A172 (cell line): ENCODE measurements at regions not wholly inside any gene's neighbourhood (a gene's known extent, or its start where the extent isn't known, plus 50 kb on each side); places are given as distances from the start of the nearest gene placed in this dataset.

Experiments used
- DNase-seq: peaks from one replicate; pipeline ENCODE4 v3.0.0-alpha.2; 2015; ENCODE audit warnings: low spot score

DNA sequence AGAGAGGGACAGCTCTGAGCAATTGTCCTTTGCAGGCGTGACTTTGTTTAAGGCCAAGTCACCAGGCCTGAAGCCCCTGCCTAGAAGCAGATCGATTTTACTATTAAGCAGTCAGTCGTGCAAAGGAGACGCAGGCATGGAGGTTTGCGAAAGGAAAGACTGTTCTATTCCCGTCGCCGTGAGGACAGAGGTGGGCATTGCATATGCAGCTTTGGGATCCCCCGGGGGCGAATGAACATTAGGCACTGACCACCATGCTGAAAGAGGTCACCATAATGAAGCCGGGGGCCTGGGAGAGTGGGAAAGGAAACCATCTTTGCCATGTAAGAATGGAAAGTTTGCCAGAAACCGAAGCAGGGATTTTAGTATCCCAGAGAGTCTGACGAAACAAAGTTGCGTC lies 231.6 kb downstream of the BCL11A start:
- no peak for DNase-seq

DNA sequence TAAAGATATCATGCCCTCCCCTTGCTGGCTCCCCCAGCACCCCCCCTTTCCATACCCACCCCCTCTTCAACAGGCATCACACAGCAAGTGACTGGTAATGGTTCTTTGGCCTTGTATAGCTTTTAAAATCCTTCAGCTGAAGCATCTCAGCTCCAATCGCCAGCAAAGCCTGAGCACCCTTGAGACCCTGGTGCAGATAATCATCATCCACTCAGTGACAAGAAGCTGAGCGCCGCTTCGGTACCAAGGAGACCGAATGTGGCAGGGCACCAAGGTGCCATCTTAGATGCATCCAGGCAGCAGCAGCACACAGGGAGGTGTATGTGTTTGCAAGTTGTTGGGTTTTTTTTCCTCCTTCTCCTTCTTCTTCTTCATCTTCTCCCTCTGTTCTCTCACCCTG lies 232.7 kb downstream of the BCL11A start:
- DNase-seq = no peak

DNA sequence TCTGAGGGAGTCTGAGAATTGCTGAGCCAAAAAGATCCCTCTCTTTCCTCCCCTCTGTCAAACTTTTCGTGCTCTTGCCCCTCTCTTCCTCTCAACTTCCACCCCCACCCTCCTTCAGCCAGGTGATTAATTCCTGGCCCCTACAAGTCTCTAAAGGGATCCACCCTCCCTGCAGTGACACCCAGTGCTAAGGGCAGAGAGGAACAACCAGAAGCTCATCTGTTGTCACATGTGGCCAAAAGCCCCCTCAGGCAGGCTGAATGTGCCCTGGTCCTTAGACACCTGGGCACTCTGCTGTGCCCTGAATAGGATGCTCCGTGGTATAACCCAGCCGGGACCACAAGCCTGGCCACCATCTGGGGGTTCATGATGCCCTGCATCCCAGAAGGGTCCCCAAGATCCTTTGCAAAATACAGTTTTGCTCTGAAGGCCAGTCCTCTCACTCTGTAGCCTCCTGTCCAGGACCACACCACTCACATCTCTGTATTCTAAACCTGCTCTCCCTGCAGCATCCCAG lies 234.4 kb downstream of the BCL11A start:
- no peak for DNase-seq

DNA sequence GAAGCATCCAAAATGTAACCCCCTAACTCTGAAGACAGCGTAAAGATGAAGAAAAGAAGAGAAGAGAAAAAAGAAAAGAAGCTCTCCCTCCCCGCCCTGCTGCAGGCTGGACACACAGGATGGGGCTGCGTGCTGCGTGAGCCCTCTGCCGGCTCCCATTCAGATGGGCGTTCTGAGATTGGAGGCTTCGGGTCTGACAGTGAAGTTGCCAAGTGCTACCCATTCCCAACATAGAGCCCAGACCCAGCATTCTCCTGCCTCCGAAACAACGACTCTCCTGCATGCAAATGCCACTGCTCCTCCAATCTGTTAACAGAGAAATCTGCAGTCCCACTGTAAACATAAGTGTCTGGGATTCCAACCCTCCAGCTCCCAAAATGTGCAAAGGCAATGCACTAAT lies 234.9 kb downstream of the BCL11A start:
- no peak for DNase-seq

DNA sequence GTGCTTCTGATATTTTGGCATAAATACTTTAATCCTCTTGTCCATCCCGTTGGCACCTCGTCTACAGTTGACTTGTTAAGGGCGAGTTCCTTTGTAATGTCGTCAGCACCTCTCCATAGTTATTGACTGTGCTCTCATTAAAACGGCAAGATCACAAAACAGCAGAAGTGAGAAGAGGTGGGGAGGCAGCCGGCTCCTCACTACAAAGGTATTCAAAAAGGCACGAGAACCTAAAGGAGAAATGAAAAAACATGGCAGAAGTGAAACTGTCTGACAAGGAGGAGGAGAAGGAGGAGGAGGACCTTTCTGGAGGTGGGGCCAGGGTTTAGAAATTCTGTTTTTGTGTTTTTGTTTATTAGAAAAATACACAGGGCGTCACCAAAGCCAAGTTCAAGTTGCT lies 235.6 kb downstream of the BCL11A start:
- DNase-seq = no peak

DNA sequence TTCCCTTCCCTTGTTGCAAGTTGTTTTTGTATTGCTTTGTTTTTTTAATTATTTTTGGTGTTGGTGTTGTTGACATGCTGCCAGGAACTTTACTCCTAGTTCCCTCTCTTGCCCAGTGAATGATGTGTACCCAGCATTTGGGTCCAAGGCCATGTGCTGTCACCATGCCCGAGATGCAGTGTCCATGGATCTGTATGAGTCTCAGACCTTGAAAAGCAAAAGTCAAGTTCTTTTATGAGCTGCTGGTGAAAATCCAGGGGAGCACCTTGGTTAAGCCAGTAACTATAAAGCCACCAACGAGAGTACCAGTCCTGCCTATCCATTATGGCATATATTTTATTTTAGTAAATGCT lies 236.4 kb downstream of the BCL11A start:
- DNase-seq = no peak

DNA sequence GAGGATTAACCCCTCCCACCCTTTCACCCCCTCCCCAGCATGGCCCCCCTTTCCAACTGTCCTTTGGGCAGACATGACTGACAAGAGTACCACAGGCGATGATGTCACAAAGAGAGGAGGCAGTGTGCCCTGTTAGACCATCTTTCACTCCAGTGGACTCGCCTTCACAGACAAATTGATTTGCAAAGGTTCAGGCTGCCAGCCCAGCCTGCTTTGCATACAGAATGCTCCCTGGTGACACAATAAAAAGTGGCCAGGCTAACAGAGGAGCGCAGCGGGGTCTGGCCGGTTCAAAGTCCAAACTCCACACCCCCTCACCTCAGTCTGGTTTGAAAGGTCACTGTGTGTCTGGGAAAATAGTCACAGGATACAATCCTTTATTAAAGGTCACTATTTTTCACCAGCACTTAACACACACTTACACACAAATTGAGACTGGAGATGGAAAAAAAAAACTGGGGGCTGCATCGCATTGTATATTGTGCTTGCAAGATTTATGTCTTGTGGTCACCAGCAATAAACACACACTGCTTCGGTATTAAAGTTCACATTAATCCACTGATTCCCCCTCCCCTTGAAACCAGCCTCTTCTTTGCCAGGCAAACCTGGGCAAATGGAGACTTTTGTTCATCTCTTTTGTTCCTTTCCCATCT lies 236.9 kb downstream of the BCL11A start:
- no peak for DNase-seq

DNA sequence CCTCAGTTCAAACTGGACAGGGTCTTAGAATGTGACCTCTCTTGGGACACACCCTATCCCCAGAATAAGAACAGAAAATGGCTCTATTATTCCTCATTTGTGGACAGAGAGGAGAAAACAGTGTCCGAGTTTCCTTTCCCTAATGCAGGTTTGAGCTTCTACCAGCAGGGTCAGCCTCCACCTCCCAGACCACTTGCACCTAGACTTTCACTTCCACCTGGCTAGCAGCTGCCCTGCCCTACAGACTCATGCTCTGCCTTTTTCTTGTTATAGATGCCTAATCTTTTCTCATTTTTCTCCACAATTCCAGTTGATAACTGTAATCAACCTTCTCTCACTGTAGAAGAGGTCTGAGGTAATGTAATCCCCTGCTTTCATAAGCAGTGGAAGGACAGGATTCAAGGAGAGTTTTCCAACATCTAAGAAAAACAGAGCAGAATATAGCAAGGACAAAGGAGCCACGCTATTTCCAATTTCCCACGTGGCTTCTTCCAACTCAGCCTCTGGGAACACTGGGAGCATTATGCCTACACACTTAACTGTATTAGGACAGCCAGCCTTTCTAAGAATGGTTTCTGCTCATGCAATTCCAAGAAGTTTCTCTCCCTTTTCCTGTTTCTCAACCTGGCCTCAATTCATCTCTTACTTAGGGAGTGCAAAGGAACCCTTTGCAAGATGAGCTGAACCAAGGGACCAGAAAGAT lies 239.8 kb downstream of the BCL11A start:
- no peak for DNase-seq

DNA sequence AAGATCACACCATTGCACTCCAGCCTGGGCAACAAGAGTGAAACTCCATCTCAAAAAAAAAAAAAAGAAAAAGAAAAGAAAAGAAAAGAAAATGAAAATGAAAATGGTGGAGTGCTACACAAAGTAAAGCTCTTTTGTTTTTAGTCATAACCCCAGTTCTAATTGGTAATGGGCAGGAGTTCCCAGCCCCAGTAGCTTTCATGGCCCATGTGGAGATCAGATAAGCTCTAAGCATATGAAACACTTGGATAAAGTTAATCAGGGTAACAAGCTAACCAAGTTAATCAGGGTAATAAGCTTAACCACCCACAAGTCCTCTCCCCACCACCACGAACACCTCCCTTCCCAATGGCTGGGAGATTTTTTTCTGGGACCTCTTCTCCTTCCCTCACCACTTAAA lies 240.8 kb downstream of the BCL11A start:
- DNase-seq = no peak

DNA sequence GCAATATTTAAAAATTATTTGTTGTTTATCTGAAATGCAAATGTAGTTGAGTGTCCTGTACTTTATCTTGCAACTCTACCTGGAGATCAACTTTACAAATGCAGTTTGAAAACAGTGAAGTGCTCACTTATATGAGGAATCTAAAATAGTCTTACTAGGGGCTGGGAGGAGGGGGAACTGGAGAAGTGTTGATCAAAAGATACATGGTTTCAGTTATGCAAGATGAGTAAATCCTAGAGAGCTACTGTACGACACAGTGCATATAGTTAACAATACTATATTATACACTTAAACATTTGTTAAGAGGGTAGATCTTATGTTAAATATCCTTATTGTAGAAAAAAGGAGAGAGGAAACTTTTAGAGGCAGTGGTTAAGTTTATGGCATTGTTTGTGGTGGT lies 241.9 kb downstream of the BCL11A start:
- no peak for DNase-seq

DNA sequence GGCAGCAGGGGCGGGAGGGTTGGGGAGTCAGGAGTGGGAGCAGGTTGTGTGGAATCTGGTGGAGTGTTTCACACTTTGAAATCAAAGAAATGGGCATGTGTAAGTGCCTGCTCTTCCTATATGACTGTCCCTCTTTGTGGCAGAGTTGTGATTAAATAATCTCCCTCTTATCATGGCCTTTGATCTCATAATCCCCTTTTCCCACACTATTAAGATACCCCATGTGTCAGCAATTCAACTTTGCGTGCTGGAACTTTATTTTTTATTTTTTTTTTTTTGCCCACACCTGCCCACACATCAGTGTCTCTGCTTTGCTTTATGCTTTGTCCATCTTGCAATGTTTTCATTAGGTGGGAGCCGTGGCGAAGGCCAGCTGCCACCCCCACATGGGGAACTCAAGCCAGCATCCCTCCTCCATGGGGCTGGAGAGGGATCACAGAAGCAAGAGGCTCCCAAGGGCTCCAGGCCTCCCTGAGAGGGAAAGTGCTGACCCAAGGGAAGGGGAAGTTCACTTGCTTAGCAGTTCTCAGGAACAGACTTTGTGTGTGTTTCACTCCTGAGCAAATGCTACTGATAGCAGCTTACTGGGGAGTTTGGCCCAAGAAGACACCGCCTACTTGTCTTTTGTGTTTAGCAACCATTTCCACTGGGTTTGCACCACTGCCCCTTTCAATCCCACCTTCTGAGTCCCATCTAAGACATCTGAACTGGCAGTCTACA lies 243.4 kb downstream of the BCL11A start:
- no peak for DNase-seq

DNA sequence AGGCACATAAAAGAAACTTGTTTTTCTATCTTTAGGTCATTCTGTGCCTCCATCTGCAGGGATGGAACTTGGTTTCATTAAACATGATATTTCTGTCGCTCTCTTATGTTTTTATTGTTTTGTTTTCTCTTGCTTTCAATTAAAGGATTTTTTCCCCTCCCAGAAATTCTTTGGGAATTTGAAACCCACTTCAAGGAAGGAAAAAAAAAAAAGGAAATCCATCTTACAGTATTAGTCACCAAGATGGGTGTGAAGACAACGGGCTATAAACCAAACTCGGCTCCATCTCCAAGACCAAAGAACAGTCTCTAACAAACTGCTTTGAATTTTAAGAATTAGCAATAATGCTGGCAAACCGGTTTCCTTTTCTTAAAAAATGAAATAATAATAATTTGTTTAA lies 244.1 kb downstream of the BCL11A start:
- DNase-seq = no peak

DNA sequence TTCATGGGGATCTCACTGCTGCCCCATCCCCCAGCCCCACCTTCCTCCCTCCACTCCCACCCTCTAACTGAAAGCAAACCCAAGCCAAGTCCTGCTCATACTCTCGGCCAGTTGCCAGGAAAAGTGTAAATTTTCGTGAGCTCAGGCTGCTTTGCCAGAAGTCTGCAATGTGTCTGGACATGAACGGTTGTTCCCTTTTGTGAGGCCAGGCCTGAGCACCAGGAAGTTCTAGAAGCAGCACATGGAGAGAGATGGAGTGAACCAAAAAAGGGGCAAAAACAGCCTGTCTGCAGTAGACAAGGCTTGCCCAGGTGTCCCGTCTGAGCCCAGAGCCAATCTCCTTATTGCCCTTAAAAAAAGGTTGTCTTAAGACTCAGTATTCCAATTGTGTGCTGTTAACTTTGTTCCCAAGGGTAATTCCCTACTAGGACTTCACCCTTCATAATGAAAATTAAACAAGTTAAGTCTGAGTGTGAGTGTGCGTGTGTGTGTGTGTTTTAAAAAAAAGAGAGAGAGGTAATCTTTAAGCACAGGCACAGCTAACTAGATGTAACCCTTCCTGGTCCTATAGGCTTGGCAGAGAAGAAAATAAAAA lies 247.1 kb downstream of the BCL11A start:
- no peak for DNase-seq

DNA sequence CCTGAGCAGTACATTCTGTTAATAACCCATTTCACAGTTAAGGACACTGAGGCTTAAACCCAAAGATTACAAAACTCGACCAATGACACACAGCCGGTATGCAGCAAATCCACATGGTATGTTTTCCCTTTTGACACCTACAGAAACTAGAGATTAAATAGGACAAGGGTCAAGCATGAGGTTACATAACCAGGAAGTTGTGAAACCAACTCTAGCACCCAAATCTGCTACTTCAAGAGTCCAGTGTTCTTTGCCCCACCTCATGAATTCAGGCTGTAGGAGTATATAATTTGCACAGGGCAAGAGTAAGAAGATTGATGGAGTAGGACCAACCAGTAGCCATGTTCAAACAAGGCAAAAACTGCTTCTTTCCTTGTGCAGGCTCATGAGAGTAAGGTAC lies 249.8 kb downstream of the BCL11A start:
- no peak for DNase-seq

DNA sequence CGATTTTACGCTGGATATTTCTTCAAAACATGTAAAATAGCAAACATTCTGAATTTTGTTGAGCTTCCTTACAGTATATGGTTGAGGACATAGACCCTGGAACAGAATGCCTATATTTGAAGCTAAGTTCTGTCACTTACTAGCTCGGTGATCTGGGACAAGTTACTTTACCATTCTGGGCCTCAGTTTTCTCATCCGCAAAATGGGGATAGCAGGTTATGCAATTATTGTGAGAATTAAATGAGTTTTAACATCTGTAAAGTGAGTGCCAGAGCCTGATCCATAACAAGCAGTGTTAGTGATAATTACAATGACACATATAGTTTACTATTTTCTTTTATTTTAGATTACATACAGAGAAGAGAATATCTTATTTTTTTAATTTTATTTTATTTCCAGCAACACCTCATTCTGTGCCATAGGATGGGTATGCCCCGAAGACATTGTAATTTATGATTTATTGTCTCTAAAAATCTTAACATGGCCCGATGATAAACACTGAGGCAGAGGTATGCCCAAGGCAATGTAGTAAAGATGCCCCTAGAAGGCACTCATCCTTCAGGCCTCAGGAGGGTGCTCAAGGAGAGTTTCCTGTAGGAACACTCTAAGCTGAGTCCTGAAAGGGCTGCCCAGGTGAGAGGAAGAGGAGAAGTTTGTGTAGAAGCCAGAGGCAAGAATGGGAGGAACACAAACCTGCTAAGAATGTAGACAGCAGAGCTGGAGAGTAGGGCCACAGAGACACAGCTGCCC lies 250.9 kb downstream of the BCL11A start:
- no peak for DNase-seq

DNA sequence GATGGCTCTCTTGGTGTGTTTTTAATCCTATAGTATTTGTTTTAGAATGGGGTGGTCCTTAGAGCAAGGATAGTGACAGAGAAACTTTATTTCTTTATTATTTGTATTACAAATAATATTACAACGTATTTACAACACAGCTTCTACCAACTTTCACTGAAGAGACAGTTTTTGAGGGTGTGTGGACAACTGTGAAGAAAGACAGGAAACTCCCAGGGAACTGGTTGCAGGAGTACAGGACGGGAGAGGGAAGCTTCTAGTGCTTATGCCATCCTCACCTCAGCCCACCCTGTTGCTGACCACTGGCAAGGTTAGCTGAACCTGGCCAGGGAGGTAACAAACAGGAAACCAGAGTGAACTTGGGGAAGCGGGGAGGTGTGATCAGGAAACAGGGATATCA lies 251.7 kb downstream of the BCL11A start:
- DNase-seq = no peak

DNA sequence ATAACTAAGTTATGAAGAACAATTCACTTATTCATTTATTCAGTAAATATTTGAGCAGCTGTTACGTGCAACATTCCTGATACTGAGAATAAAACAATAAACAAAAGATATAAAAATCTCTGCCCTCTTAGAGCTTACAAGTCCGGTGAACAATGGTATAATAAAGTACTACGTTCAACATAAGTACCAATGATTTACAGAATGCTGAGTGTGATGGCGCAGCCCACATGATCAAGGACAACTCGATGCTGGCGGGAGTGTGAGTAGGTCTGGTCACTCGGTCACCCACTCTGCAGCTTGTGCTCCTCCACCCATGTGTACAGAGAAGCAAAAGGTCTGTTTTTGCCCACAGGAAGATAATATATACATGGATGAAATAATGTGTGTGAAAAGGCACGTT lies 254.3 kb downstream of the BCL11A start:
- DNase-seq = no peak

DNA sequence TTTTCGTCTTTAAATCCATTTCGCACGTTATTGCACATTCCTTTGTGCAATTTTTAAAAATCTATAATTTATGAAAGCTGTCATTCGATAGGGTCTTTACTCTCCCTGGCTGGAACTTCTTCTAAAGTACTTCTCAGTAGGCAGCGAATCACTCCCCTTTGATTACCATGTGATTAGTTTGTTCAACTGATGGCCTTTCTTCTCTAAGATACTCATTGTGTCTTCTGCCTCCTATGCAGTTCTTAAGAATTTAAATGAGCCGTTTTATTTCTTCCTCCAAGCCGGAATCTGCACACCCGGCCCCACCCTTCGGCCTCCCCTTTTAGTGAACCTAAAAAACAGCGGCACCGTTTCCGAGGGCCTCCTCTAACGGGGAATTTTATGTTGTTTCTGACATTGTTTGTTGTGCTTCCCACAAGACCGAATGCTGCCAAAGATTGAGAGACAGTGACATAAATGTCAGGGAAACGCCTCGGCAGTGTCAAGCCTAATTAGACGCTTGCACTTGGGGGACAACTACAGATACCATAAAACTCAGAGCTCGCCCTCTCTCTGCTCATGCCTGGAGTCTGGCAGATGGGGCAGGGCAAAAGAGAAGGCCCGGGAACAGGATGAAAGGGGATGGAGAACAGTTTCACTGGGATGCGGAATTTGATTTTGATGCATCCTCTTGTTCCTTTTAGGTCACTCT lies 255.3 kb downstream of the BCL11A start:
- no peak for DNase-seq

DNA sequence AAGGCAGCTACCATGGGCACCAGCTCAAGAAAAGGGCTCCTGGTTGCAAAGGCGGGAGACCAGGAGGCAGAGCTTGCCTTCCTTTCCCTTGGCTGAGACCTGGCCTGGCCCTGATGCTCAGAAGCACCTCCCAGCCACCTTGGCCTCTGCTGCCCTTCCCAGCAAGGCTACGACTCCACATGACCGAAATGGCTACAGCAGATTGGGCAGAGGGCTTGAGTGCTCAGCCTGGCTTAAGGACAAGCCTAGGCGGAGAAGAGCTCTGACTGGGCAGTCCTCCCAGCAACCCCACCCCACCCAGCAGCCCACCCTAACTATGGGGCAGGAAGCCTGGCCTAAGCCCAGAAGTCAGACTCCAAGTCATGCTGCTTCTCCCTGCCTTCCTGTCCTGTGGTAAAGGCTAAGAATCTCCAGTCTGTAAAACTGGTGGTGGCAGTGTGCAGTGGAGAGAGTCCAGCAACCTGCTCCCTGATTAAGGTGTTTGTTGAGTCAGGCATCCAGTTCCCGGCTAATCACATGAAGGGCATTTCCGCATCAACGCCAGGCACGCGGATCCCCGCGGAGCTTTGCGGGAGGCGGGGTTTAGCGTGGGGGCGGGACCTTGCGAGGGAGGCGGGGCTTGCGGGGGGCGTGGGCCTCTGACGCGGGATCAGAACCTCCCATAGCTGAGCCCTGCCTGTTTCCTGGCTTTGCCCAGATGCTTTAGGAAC lies 256.0 kb downstream of the BCL11A start:
- no peak for DNase-seq

DNA sequence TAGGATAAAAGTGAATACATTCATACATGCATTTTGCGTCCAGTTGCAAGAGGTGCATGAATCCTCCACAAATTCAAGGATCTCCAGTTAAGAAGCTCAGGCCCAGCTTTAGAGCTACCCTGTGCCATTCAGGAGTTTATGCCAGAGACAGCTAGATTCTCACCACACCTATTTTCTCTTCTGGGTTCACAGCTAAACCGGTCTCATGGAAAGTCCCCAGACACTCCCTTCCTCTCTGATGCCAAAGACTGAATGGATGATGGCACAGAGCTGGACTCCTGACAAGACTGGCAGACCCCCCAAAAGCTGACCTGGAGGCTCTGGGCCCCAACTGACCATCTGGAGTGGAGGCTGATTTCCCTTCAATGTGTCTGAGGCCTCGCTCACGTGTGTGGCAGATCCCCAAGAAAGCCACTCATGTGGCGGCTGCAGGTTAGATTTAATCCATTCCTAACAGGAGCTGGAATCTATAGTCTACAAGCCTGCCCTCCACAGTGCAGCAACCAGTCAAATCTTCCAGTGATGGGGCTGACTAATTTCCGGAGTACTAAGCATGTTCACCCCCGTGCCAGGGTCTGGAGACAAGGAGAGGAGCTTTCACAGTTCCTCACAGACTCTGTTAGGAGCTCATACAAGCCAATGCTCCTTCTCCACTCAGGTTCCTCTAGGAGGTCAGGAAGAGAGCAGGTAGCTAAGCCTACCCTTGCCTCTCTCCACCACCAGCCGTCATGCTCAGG lies 257.1 kb downstream of the BCL11A start:
- no peak for DNase-seq
